Hematopoietic multipotent progenitor cell treated with erythropoietin and hydrocortisone succinate and interleukin-3 and kit ligand, for 6 days (in vitro differentiated cells): ENCODE measurements at regions not wholly inside any gene's neighbourhood (a gene's known extent, or its start where the extent isn't known, plus 50 kb on each side); places are given as distances from the start of the nearest gene placed in this dataset.

ENCODE experiments used
- DNase-seq: peaks from one replicate; pipeline ENCODE4 v3.0.0-alpha.2; 2015

GRCh38 chr3:42037318-42037945 lies 53.7 kb upstream of the TRAK1 start:
- DNase-seq, result no peak

- no peak for DNase-seq
Measured at GRCh38 chr3:42036483-42036823, 54.7 kb upstream of the TRAK1 start.

- DNase-seq, result no peak
Measured at GRCh38 chr3:42035816-42036482, 55.2 kb upstream of the TRAK1 start.

GRCh38 chr3:42035007-42035406 lies 56.1 kb upstream of the TRAK1 start:
- DNase-seq, result no peak

- DNase-seq, result no peak
Measured at GRCh38 chr3:42033741-42034140, 57.4 kb upstream of the TRAK1 start.

- peak; percentile 31 for DNase-seq
Measured at GRCh38 chr3:42032693-42033349, 58.3 kb upstream of the TRAK1 start.

GRCh38 chr3:42031808-42032480 lies 59.2 kb upstream of the TRAK1 start:
- DNase-seq, result no peak

GRCh38 chr3:42028474-42028873 lies 62.7 kb upstream of the TRAK1 start:
- DNase-seq, result no peak

GRCh38 chr3:42027571-42027970 lies 63.6 kb upstream of the TRAK1 start:
- DNase-seq, result no peak

GRCh38 chr3:42025370-42026138 lies 63.7 kb upstream of the ULK4 start:
- DNase-seq, result peak; percentile 88

GRCh38 chr3:42024591-42025351 lies 62.9 kb upstream of the ULK4 start:
- no peak for DNase-seq

GRCh38 chr3:42023380-42023779 lies 61.5 kb upstream of the ULK4 start:
- no peak for DNase-seq

GRCh38 chr3:42022355-42022754 lies 60.5 kb upstream of the ULK4 start:
- DNase-seq, result no peak

GRCh38 chr3:42020684-42021307 lies 58.9 kb upstream of the ULK4 start:
- no peak for DNase-seq

- DNase-seq, result no peak
Measured at GRCh38 chr3:42019953-42020260, 58.0 kb upstream of the ULK4 start.

GRCh38 chr3:42019144-42019952 lies 57.4 kb upstream of the ULK4 start:
- DNase-seq, result no peak

- peak; percentile 57 for DNase-seq
Measured at GRCh38 chr3:42014921-42015533, 53.1 kb upstream of the ULK4 start.

- DNase-seq, result peak; percentile 68
Measured at GRCh38 chr3:42014458-42014920, 52.6 kb upstream of the ULK4 start.

- peak; percentile 50 for DNase-seq
Measured at GRCh38 chr3:42013691-42014457, 52.0 kb upstream of the ULK4 start.
